ENCODE measurements at regions not wholly inside any gene's neighbourhood (a gene's known extent, or its start where the extent isn't known, plus 50 kb on each side); places are given as distances from the start of the nearest gene placed in this dataset.

DNA sequence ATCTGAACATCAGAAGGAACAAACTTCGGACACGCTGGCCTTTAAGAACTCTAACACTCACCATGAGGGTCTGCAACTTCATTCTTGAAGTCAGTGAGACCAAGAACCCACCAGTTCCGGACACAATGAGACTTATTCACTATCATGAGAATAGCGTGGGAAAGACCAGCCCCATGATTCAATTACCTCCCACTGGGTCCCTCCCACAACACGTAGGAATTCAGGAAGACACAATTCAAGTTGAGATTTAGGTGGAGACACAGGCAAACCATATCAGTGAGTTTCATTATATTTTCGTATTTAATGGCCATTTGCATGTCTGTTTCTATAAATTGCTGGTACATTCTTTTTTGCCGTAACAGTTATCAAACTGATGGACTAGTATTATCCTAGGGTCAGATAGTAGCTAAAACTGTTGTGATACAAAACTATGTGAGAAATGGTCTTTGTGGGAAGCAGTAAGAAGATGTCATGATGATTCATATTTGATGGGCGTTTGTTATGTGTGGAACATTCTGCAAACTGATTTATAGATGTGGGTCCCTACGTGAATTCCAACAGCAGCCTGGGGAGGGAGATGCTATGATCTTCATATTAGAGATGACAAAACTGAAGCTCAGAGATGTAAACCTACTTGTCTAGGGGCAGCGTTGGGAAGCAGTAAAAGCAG lies 282.4 kb upstream of the TMEM132C start:
- H3K36me3 ChIP-seq, result no peaks in the 10 kb centered on the region
- peaks cover 0 to 9% (median 0%) of the 10 kb centered on the region in 3 donors for H3K9me3 ChIP-seq
- no peak overlapping the region for H3K4me3 ChIP-seq
- H3K27me3 ChIP-seq, result no peaks in the 10 kb centered on the region
- TF ChIP-seq, protein P1, sequence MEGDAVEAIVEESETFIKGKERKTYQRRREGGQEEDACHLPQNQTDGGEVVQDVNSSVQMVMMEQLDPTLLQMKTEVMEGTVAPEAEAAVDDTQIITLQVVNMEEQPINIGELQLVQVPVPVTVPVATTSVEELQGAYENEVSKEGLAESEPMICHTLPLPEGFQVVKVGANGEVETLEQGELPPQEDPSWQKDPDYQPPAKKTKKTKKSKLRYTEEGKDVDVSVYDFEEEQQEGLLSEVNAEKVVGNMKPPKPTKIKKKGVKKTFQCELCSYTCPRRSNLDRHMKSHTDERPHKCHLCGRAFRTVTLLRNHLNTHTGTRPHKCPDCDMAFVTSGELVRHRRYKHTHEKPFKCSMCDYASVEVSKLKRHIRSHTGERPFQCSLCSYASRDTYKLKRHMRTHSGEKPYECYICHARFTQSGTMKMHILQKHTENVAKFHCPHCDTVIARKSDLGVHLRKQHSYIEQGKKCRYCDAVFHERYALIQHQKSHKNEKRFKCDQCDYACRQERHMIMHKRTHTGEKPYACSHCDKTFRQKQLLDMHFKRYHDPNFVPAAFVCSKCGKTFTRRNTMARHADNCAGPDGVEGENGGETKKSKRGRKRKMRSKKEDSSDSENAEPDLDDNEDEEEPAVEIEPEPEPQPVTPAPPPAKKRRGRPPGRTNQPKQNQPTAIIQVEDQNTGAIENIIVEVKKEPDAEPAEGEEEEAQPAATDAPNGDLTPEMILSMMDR (IDR thresholded peaks at IDR 0.05), result no peak
- TF ChIP-seq POLR2A (IDR thresholded peaks at IDR 0.05), result no peak
- no peak for DNase-seq
- H3K4me1 ChIP-seq, result no peaks in the 10 kb centered on the region
- intact Hi-C loops (cut with DNase I), result no loop called here
- H3K27ac ChIP-seq, result no peak overlapping the region
- 78 to 79% methylated on average over 10 of the region's 10 CpGs for WGBS, 2 donors

DNA sequence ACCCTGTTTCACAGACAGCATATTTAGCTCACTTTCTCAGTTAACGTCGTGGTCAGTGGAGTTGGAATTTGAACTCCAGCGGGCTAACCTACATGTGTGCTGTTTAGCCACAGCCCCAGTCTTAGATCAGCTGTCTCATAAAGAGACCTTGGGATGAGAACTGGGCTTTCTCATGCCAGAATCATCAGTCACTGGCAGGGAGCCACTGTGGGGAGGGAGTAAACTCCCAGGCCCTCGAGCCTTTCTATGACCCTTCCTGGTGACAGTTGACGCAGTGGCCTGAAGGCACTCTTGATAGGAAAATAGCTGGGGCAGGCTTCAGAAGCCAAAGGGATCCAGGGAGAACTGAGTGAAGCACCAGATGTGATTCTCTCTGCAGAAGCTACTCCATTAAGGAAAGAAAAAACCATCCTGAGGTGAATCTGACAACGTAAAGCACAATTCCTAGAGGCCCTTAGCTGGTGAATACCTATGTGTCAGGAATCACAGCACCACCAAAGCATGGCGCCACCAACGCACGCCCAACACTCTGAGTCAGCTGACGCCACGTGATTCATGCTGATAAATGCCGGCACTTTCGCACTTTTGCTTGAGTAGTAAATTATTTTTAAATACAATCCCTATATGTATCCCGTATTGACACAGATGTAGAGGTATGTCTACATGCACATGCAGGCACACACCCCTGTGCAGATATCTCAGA lies 279.6 kb upstream of the TMEM132C start:
- peaks cover 0 to 15% (median 0%) of the 10 kb centered on the region in 3 donors for H3K9me3 ChIP-seq
- TF ChIP-seq, protein P1 (IDR thresholded peaks at IDR 0.05), result no peak
- TF ChIP-seq POLR2A (IDR thresholded peaks at IDR 0.05), result no peak
- no peak overlapping the region for H3K27ac ChIP-seq
- no peaks in the 10 kb centered on the region for H3K4me1 ChIP-seq
- no peak overlapping the region for H3K4me3 ChIP-seq
- 68 to 72% methylated on average over 11 of the region's 14 CpGs for WGBS, 2 donors
- no peak for DNase-seq
- no peaks in the 10 kb centered on the region for H3K27me3 ChIP-seq
- no peaks in the 10 kb centered on the region for H3K36me3 ChIP-seq
- intact Hi-C loops (cut with DNase I), result no loop called here

DNA sequence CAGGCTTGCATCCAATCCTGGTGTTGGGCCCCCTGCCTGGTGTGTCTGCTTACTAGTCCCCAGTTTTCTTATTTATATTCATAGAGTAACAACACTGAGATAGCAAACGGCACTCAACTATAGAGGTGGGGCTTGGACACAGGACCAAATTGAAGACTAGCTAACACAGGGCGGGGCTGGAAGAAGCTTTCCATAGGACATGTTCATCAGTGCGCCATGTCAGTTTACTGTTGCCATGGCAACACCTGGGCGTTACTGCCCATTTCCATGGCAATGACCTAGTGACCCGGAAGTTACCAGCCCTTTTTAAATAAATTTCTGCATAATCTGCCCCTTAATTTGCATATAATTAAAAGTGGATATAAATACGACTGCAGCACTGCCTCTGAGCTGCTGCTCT lies 275.5 kb upstream of the TMEM132C start:
- no peak overlapping the region for H3K27ac ChIP-seq
- H3K36me3 ChIP-seq, result no peaks in the 10 kb centered on the region
- H3K4me1 ChIP-seq, result no peaks in the 10 kb centered on the region
- peaks cover 0 to 6% (median 0%) of the 10 kb centered on the region in 3 donors for H3K9me3 ChIP-seq
- H3K4me3 ChIP-seq, result no peak overlapping the region
- intact Hi-C loops (cut with DNase I), result no loop called here
- TF ChIP-seq, protein P1 (IDR thresholded peaks at IDR 0.05), result no peak
- no peak for TF ChIP-seq POLR2A (IDR thresholded peaks at IDR 0.05)
- no peak for DNase-seq
- WGBS, 2 donors, result 74 to 75% methylated on average over 6 of the region's 6 CpGs
- H3K27me3 ChIP-seq, result peaks cover 0 to 3% (median 0%) of the 10 kb centered on the region in 4 donors

DNA sequence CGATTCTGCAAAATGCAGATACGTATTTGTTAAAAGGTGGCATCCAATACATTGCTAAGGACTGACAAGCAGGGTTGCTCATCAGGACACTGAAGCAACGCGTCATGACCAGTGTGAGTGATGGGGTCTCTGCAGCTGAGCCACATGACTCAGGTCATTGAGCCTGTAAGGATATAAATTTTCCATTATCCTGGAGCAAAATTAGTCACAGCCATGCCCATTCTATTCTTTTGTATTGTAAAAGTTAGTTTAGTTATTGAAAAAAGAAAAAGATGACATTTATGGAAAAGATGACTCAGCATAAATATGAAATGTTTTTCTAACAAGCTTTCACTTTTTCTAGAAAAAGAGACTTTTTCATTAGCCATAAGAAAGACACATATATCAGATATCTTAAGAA lies 268.0 kb upstream of the TMEM132C start:
- DNase-seq, result no peak
- no peaks in the 10 kb centered on the region for H3K27me3 ChIP-seq
- 65 to 77% methylated on average over 4 of the region's 4 CpGs for WGBS, 2 donors
- no peak for TF ChIP-seq POLR2A (IDR thresholded peaks at IDR 0.05)
- TF ChIP-seq, protein P1 (IDR thresholded peaks at IDR 0.05), result no peak
- H3K4me1 ChIP-seq, result no peaks in the 10 kb centered on the region
- H3K36me3 ChIP-seq, result no peaks in the 10 kb centered on the region
- intact Hi-C loops (cut with DNase I), result no loop called here
- no peaks in the 10 kb centered on the region for H3K9me3 ChIP-seq
- H3K4me3 ChIP-seq, result no peak overlapping the region
- no peak overlapping the region for H3K27ac ChIP-seq

DNA sequence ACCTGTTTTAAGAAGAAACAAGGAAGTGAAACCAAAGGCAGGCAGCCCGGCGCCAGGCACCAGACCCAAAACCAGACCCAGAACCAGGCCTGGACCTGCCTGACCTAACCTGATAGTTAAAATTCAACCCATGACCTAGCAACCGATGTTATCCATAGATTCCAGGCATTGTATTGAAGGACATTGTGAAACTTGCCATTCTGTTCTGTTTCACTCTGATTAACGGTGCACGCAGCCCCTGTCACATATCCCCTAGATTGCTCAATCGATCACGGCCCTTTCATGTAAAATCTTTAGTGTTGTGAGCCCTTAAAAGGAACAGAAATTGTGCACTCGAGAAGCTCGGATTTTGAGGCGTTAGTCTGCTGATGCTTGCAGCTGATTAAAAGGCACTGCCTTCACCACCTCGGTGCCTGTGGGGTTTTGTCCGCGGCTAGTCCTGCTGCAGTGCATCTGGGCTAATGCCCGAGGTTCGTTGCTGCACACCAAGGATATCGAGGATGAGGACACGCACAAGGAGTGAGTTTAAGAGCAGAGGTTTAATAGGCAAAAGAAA lies 262.5 kb upstream of the TMEM132C start:
- intact Hi-C loops (cut with DNase I), result no loop called here
- no peak overlapping the region for H3K27ac ChIP-seq
- no peaks in the 10 kb centered on the region for H3K36me3 ChIP-seq
- no peak overlapping the region for H3K4me3 ChIP-seq
- no peak for TF ChIP-seq POLR2A (IDR thresholded peaks at IDR 0.05)
- TF ChIP-seq, protein P1 (IDR thresholded peaks at IDR 0.05), result no peak
- no peaks in the 10 kb centered on the region for H3K27me3 ChIP-seq
- WGBS, 2 donors, result 81 to 92% methylated on average over 7 to 14 of the region's 17 CpGs
- H3K9me3 ChIP-seq, result no peaks in the 10 kb centered on the region
- no peaks in the 10 kb centered on the region for H3K4me1 ChIP-seq
- no peak for DNase-seq
